GM18870 (cell line): ENCODE measurements at regions not wholly inside any gene's neighbourhood (a gene's known extent, or its start where the extent isn't known, plus 50 kb on each side); places are given as distances from the start of the nearest gene placed in this dataset.

ENCODE experiments used
- ATAC-seq: cut with Tn5 transposase; IDR thresholded peaks from one replicate; pipeline ENCODE4 v1.9.1; 2021; ENCODE audit warnings: moderate library complexity; ENCODE audit not compliant: unreplicated experiment

- no peak for ATAC-seq
Observed at GRCh38 chr2:128447538-128447995, 128.9 kb upstream of the HS6ST1 start.

DNA sequence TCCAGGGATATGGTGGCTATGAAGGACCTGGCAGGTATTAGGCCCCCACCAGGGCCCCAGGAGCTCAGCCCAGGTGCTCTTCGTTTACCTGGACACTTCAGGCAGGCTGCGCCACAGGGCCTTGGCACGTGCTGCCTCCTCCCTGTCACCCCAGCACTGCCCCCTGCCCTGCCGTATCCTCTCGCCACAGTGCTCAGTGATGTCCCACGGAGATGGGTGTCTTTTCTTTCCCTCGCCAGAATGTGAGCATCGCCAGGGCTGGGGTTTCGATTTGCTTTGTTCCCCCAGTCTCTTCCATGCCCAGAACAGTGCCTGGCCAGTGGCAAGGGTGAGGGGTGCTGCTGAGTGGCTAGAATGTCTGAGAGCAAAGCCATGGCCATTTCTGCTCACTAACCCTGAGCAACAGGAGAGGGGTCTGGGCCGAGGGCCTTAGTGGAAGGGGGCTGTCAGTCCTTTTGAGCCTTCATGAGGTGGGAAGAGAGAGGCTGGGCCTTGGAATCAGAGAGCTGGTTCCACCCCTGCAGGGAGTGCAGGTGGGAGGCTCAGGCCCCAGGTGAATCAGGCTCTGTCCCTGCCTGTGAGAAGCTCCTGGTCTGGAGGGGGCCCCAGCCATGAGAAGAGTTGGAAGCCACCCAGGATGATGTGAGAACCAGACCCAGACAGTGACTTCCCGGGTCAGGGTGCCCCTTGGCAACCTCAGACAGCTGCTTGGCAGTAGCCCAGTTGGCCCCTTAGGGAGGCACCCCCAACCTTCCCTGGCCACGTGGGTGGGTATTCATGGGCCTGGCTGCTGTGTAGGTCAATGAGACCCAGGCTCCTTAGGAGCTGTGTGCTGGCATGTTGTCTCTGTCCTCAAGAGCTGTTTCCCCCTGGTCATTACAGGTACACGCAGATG lies 129.9 kb upstream of the HS6ST1 start:
- no peak for ATAC-seq

DNA sequence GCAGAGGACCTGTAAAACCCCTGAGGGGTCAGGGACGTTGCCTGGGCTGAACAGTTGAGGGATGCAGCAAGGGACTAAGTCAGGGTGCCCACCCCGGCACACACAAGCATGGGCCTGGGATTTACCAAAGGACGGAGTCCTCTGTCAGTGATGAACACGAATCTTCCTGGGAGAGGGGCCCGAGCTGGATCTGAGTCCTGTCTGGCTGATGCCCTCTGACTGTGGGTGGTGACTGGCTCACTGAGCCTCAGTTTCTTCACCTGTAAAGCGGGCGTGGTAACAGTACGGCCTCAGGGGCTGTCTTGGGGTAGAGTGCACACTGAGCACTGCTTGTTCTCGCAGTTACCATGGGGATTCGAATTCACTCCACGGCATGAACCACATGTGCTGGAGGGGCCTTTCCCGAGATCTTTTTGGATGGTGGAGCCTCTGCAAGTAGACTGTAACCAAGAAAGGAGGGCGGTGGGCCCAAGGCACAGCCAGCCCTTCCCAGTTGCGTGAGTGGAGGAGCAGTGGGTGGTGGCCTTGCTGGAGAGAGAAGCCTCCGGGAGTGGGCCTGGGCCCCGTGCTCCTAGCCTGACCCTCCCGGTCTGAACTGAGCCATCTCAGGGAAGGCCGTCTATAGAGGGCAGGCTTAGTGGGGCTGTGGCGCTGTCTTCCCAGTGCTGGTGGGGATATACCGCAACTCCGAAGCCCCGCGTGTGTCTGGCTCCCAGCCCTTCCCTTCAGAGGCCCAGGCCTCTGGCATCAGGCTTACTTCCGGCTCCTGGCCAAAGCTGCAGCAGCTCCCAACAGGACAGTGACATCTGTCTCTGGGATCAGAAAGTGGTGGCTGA lies 130.8 kb upstream of the HS6ST1 start:
- no peak for ATAC-seq

DNA sequence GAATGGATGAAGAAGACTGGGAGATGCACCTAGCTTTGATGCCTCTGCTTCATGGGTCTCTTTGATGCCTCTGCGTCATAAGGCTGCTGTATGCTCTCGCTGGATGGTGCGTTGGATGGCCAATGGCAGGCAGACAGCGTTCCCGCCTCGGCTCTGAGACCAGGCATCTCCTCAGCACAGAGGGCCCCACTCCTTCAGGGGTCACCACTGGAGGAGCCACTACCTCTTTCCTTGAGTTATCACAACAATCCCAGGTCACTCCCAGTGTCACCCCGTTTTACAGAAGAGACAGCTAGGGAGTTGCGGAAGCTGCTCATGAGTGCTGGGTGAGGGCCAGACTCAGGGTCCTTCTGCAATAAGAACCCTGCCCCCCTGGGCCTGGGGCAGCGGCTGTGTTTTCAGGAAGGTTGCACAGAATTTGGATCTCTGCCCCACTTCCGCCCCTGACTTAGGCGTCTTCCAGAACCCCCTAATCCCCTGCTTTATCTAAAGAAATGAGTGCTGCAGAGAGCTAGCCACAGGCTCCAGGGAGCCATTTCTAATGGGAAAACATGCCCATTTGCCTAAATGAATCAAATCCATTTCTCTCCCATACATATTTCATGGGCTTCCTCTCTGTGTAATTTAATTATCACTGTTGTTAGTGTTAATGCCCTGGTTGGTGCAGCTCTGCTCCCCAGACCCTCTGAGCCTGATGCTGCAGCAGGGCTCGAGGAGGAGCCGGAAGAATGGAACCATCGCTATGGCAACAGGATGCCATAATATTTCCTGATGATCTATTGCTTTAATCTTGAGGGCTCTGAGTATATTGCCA lies 131.8 kb upstream of the HS6ST1 start:
- ATAC-seq: no peak

DNA sequence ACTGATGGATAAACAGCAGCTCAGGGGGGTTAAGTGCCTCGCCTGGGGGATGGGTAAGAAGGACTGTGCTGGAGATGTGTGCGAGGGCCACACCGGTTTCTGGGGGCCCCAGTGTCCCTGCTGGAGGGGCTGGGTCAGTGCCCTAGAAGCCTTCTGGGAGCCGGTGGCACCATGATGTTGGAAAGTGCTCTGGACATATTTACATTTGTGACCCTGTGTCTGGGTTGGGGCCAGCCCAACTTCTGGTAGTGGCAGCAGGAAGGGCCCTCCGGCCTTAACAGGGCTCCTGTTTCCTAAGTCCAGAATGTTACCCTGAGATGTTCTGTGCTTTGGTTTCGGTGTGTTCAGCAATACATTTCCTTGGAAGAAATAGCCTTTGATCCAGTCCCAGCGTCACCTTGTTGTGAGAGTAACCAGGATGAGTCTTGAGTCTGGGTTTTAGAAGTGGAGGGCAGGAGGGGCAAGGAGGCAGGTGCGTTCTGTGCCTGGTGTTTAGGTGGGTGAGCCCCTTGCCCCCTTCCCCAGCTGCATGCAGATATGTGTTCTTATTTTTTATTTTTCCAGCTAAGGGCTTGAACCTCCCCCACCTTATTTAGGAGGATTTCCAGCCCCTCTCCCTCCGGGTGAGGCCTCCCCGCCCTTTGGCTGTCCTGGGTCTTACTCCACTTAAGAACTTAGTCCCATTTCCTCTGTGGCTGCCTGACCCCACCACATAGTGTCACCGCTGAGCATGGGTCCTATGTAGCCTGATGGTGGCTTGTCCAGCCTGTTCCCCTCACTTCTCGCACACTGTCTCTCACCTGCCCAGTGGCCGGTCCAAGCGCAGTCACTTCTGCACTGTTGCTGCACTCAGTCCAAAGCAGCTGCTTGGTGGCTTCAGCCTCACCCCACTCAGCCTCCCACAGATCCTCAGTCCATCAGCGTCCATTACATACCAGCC lies 132.7 kb upstream of the HS6ST1 start:
- no peak for ATAC-seq

DNA sequence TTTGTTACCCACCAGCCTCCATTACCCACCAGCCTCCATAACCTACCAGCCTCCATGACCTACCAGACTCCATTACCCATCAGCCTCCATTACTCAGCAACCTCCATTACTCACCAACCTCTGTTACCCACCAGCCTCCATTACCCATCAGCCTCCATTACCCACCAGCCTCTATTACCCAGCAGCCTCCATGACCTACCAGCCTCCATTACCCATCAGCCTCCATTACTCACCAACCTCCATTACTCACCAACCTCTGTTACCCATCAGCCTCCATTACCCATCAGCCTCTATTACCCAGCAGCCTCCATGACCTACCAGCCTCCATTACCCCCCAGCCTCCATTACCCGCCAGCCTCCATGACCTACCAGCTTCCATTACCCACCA lies 133.3 kb upstream of the HS6ST1 start:
- ATAC-seq: no peak

DNA sequence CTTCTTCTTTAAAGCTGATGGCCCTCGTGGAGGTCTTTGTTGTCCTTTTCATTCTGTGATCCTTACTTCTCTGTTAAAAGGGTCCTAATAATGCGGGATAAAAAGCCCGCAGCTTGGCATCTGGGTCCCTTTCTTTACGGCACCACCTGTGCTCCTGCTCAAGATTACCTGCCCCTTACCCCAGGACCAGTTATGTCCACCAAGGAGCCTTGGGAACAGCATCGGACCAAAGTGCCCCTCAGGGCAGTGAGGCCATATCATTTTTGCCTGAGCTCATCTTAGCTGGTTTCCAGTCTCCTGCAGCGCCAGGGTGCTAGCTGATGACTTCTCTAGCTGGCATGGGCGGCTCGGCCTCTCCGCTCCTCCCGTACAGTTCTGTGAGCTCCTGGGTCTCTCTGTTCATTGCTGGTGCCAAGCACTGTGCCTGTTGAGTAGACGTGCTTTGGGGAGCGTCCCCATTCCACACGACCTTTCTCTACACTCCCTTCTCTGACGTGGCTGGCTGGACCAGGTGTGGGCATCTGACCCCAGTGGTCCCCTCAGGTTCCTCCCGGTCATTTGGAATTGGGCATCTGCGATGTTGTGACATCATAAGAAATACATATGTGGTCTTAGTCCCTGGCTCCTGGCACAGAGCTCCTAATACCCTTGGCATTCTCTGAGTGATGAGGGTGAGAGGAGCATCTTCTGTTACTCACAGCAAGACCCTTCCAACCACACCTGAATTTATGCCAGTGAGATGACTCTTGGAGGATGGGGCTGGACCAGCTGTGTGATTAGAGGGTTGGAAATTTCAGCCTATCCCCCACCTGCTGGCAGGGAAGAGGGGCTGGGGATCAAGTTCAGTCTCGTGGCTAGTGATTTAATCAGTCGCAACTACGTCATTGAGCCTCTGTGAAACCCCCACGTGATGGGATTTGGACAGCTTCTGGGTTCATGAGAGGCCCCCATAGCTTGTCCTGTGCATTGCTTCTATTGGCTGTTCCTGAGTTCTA lies 134.2 kb upstream of the HS6ST1 start:
- no peak for ATAC-seq

DNA sequence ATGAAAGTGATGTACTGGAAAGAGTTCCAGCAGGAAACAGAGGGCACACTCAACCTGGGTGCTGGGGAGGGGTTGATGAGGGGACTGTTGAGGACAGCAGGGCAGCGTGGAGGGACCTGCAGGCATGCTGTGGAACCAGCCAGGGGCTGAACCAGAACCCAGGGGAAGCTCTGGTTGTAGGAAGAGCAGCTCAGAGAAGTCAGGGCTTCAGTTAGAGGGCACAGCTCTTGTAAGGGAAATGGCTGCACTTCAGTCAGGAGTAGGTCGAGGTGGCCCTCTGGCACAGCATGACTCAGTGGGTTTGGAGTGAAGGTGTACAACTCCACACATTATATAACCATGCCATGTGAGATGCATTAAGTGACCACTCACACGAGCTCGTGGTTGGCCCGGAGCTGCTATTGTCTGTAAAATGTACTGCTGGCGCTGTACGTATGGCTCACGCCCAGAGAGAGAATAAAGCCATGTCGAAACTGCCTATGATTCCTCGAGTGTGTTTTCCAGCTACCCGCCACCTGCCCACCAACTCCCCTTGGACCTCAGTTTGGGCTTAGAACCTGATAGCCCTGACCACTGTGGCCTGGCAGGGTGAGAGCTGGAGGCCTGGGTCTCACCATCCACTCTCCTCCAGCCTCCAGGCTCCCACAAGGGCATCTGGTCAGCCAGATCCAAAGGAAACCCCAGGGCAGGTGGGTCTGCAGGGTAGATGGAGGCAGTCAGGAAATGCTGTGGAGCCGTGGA lies 136.5 kb upstream of the HS6ST1 start:
- ATAC-seq: no peak

DNA sequence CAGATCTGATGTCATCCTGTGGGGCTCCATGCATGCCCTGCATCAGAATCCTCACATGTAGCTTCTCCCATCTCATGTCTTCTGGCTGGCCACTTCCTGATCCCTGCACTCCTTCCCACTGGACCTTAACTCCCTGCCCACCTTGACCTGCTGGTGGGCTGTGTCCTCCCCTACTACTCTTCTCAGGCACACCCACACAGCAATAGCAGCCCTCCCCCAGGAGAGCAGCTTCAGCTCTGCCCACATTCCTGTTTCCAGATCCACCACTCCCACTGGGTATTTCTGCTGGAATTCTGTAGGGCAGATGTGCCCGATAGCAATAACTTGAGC lies 137.0 kb upstream of the HS6ST1 start:
- no peak for ATAC-seq

DNA sequence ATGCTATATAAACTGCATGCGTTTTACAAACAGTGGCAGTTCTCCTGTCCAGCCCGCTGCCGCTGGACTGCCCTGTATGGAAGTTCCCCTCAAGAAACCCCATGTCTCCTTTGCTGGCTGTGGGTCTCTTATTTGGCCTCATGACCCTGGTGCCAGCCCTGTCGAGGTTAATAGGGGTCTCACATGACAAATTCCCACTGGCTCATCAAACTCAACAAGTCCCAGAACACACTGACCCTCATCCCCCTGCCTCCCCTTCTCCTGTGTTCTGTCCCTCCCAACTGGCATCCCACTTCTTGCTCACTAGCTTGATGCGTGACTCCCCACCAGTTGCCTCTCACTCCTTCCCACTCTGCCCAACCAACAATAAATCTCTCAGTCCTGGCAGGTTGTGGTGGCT lies 137.6 kb upstream of the HS6ST1 start:
- ATAC-seq: no peak

- ATAC-seq: no peak
Observed at GRCh38 chr2:128457006-128457604, 138.4 kb upstream of the HS6ST1 start.

DNA sequence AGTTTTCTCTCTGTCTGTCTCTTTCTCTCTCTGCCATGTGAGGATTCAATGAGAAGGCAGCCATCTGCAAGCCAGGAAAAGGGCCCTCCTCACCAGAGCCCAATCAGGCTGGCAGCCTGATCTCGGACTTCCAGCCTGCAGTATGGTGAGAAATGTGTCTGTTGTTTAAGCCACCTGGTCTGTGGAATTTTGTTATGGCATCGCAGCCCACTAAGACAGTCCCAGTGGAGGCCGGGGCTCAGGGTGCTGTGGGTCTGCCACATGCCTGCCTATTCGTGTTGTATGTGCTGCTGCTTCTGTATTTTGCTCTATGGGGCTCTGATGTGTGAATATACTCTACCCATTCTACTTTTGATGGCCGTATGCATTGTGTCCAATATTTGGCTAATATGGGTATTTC lies 139.0 kb upstream of the HS6ST1 start:
- no peak for ATAC-seq

DNA sequence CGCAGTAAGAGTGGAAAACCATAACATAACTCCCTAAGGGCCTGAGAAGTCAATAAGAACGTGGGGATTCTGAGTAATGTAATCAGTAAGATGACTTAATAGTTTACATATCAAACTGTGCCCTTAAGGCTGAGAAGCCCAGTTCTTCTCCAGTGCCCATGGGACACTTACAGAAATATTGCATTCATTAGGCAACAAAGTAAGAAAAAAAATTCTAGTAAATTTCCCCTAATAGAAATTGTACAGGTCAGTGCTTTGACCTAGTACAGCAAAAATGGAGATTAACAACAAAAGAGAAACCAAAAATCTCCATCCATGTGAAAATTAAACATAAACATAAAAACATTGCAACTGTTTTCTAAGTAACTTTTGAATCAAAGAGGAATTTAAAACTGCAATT lies 139.8 kb upstream of the HS6ST1 start:
- ATAC-seq: no peak

- no peak for ATAC-seq
Observed at GRCh38 chr2:128464456-128464855, 145.8 kb upstream of the HS6ST1 start.

- ATAC-seq: no peak
Observed at GRCh38 chr2:128465246-128466170, 146.8 kb upstream of the HS6ST1 start.

GRCh38 chr2:128466376-128466775 lies 147.7 kb upstream of the HS6ST1 start:
- ATAC-seq: no peak

- no peak for ATAC-seq
Observed at GRCh38 chr2:128466776-128467175, 148.1 kb upstream of the HS6ST1 start.
